WTC11 (cell line): ENCODE measurements at regions not wholly inside any gene's neighbourhood (a gene's known extent, or its start where the extent isn't known, plus 50 kb on each side); places are given as distances from the start of the nearest gene placed in this dataset.
A peak's percentile ranks its signal among the peaks of the same experiment; 100 is the strongest.

Experiments used
- ATAC-seq: fragments of 200-7000 bp; cut with Tn5 transposase; 2 replicates; pipeline ENCODE4 v1.10.0; 2021; ENCODE audit warnings: mild to moderate bottlenecking, moderate library complexity
- CTCF ChIA-PET: fragments of 300-600 bp; sonication (Branson Sonifier 250); formaldehyde crosslinking; loops from one replicate; lab custom pipeline; 2021; ENCODE audit warnings: antibody characterized with exemption; lab: Charles Lee
- POLR2A ChIA-PET: fragments of 350-600 bp; sonication (Branson Sonifier 250); formaldehyde crosslinking; loops from one replicate; lab custom pipeline; 2021; ENCODE audit warnings: antibody characterized with exemption; lab: Charles Lee
- DNase-seq: peaks from one replicate; pipeline ENCODE4 v3.0.0; 2021; ENCODE audit warnings: low spot score
- H3K27ac Mint-ChIP-seq: 2 replicates; pipeline ENCODE4 v1.8.0; 2021; ENCODE audit warnings: mixed read lengths
- H3K27me3 Mint-ChIP-seq: 2 replicates; pipeline ENCODE4 v1.8.0; 2021; ENCODE audit warnings: low read depth, mild to moderate bottlenecking, moderate library complexity, mixed read lengths
- H3K36me3 Mint-ChIP-seq: 2 replicates; pipeline ENCODE4 v1.8.0; 2021; ENCODE audit warnings: mixed read lengths
- H3K4me1 Mint-ChIP-seq: 2 replicates; pipeline ENCODE4 v1.8.0; 2022; ENCODE audit warnings: mixed read lengths
- H3K4me3 Mint-ChIP-seq: 2 replicates; pipeline ENCODE4 v1.8.0; 2021; ENCODE audit warnings: mild to moderate bottlenecking, moderate library complexity, mixed read lengths
- H3K9me3 Mint-ChIP-seq: 2 replicates; pipeline ENCODE4 v1.8.0; 2021; ENCODE audit warnings: mixed read lengths
- ATF6 ChIP-seq: sonication (generic); formaldehyde crosslinking; IDR thresholded peaks from 2 replicates; pipeline ENCODE4 v1.8.1; 2023; ENCODE audit warnings: mild to moderate bottlenecking, missing genetic modification reagents
- ELF4 ChIP-seq: sonication (generic); formaldehyde crosslinking; IDR thresholded peaks from 2 replicates; pipeline ENCODE4 v1.8.1; 2022; ENCODE audit warnings: low read depth, mild to moderate bottlenecking, moderate library complexity, missing genetic modification reagents
- HMGA2 ChIP-seq: fragments of 250-450 bp; sonication (Bioruptor Pico); IDR thresholded peaks from 2 replicates; pipeline ENCODE4 v1.4.0; 2021; ENCODE audit warnings: mild to moderate bottlenecking, moderate library complexity
- NFATC4 ChIP-seq: fragments of 250-450 bp; sonication (Bioruptor Pico); IDR thresholded peaks from 2 replicates; pipeline ENCODE4 v1.9.0; 2021; ENCODE audit warnings: mild to moderate bottlenecking
- TCF7 ChIP-seq: sonication (generic); formaldehyde crosslinking; IDR thresholded peaks from 2 replicates; pipeline ENCODE4 v1.8.0; 2022; ENCODE audit warnings: mild to moderate bottlenecking, low read depth, missing genetic modification reagents, moderate library complexity
- TP53 ChIP-seq: sonication (generic); formaldehyde crosslinking; IDR thresholded peaks from 2 replicates; pipeline ENCODE4 v1.8.1; 2023; ENCODE audit warnings: mild to moderate bottlenecking, missing genetic modification reagents
- ZBTB21 ChIP-seq: sonication (generic); formaldehyde crosslinking; IDR thresholded peaks from 2 replicates; pipeline ENCODE4 v1.8.1; 2023; ENCODE audit warnings: mild to moderate bottlenecking, missing genetic modification reagents, borderline replicate concordance
- ZNF121 ChIP-seq: sonication (generic); formaldehyde crosslinking; IDR thresholded peaks from 2 replicates; pipeline ENCODE4 v1.8.0; 2023; ENCODE audit warnings: missing genetic modification reagents
- TF ChIP-seq, protein P1 (sequence below): sonication (generic); formaldehyde crosslinking; conservative IDR thresholded peaks from 2 replicates; pipeline ENCODE4 v1.8.1; 2023; ENCODE audit warnings: mild to moderate bottlenecking, low read depth, missing genetic modification reagents, moderate library complexity
- TF ChIP-seq, protein P2 (sequence below): fragments of 200-600 bp; IDR thresholded peaks from 2 replicates; pipeline ENCODE4 v1.8.0; 2022; ENCODE audit warnings: antibody characterized with exemption
- TF ChIP-seq, protein P3 (sequence below): sonication (generic); formaldehyde crosslinking; IDR thresholded peaks from 2 replicates; pipeline ENCODE4 v1.8.1; 2022; ENCODE audit warnings: mild to moderate bottlenecking, missing genetic modification reagents, moderate library complexity, borderline replicate concordance

DNA sequence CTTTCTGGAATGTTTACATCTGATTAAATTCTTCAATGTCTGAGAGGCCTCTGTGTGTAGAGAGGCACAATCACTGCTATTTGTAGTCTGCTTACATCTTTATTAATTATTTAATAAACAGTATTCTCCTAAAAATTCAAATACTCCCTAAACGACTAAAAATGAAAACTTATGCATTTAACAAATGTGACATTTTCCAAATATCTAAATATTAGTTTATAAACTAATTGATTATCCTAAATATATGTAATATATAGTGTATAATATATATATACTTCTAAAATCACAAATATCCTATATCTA, 57.7 kb upstream of the ZBED3 start (continued):
- TF ChIP-seq, protein P1, sequence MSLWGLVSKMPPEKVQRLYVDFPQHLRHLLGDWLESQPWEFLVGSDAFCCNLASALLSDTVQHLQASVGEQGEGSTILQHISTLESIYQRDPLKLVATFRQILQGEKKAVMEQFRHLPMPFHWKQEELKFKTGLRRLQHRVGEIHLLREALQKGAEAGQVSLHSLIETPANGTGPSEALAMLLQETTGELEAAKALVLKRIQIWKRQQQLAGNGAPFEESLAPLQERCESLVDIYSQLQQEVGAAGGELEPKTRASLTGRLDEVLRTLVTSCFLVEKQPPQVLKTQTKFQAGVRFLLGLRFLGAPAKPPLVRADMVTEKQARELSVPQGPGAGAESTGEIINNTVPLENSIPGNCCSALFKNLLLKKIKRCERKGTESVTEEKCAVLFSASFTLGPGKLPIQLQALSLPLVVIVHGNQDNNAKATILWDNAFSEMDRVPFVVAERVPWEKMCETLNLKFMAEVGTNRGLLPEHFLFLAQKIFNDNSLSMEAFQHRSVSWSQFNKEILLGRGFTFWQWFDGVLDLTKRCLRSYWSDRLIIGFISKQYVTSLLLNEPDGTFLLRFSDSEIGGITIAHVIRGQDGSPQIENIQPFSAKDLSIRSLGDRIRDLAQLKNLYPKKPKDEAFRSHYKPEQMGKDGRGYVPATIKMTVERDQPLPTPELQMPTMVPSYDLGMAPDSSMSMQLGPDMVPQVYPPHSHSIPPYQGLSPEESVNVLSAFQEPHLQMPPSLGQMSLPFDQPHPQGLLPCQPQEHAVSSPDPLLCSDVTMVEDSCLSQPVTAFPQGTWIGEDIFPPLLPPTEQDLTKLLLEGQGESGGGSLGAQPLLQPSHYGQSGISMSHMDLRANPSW (CRISPR knock-in tag), result no peak
- no peak for TF ChIP-seq HMGA2
- TF ChIP-seq NFATC4 (CRISPR knock-in tag), result no peak
- no peak for TF ChIP-seq TCF7 (CRISPR knock-in tag)

GRCh38 chr5:77143998-77144836, 57.1 kb upstream of the ZBED3 start:
- peaks cover 7% of the 10 kb centered on the region; the same call in 1 of the 2 replicates for H3K9me3 Mint-ChIP-seq
- ATAC-seq (peak; percentile 82), DNase-seq (peak; percentile 73)
- H3K36me3 Mint-ChIP-seq, result no peaks in the 10 kb centered on the region
- no peak overlapping the region for H3K4me3 Mint-ChIP-seq
- H3K4me1 Mint-ChIP-seq, result no peaks in the 10 kb centered on the region
- CTCF ChIA-PET, result interaction anchor here (0.6 to 1.0 kb wide), 4 partner anchors 15 to 829 kb away, joined by 3 to 4 read pairs (median 3); partner anchors contain the start of gene WDR41
- no peak overlapping the region; the same call in 1 of the 2 replicates for H3K27ac Mint-ChIP-seq
- no peaks in the 10 kb centered on the region for H3K27me3 Mint-ChIP-seq
- POLR2A ChIA-PET, result no interaction called here
- TF ChIP-seq, protein P2, sequence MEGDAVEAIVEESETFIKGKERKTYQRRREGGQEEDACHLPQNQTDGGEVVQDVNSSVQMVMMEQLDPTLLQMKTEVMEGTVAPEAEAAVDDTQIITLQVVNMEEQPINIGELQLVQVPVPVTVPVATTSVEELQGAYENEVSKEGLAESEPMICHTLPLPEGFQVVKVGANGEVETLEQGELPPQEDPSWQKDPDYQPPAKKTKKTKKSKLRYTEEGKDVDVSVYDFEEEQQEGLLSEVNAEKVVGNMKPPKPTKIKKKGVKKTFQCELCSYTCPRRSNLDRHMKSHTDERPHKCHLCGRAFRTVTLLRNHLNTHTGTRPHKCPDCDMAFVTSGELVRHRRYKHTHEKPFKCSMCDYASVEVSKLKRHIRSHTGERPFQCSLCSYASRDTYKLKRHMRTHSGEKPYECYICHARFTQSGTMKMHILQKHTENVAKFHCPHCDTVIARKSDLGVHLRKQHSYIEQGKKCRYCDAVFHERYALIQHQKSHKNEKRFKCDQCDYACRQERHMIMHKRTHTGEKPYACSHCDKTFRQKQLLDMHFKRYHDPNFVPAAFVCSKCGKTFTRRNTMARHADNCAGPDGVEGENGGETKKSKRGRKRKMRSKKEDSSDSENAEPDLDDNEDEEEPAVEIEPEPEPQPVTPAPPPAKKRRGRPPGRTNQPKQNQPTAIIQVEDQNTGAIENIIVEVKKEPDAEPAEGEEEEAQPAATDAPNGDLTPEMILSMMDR, result peak; percentile 53
- TF ChIP-seq, protein P3, sequence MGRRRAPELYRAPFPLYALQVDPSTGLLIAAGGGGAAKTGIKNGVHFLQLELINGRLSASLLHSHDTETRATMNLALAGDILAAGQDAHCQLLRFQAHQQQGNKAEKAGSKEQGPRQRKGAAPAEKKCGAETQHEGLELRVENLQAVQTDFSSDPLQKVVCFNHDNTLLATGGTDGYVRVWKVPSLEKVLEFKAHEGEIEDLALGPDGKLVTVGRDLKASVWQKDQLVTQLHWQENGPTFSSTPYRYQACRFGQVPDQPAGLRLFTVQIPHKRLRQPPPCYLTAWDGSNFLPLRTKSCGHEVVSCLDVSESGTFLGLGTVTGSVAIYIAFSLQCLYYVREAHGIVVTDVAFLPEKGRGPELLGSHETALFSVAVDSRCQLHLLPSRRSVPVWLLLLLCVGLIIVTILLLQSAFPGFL, result no peak
- no peak for TF ChIP-seq ATF6 (CRISPR knock-in tag)
- TF ChIP-seq, all 79 proteins: peak for 1

DNA sequence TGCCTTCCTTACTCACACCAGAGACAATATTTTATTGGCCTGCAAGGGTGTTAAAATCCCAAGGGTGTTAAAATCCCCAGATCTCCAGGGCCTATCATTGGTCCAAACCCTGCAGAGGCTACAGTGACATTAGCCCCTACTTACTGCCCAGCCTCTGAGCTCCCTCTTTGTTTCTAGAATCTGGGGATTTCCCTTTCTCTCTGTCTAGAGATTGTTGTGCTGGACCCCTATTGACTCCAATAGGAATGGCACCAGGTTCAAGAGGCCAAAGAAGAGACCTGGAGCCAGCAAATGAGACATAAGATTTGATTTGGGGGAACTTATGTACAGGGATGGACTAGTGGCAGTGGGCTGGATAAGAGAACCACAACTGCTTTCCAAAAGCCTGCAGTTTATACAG, 53.3 kb upstream of the ZBED3 start:
- CTCF ChIA-PET, result interaction anchor here (0.6 to 1.2 kb wide), 7 partner anchors 11 to 352 kb away, joined by 3 to 7 read pairs (median 4); partner anchors contain the start of genes AGGF1 and WDR41
- Mint-ChIP-seq H3K27me3 (no peaks in the 10 kb centered on the region), H3K9me3 (peaks cover under 1% of the 10 kb centered on the region; the same call in 1 of the 2 replicates), H3K27ac (no peak overlapping the region), H3K4me1 (no peaks in the 10 kb centered on the region), H3K36me3 (no peaks in the 10 kb centered on the region), H3K4me3 (no peak overlapping the region)
- POLR2A ChIA-PET, result no interaction called here
- no peak for TF ChIP-seq ELF4
- no peak for TF ChIP-seq ZBTB21 (CRISPR knock-in tag)
- no peak for TF ChIP-seq ZNF121 (CRISPR knock-in tag)
- no peak for TF ChIP-seq TP53
- TF ChIP-seq ATF6 (CRISPR knock-in tag), result no peak
- DNase-seq (no peak), ATAC-seq (peak; percentile 61)
